Ishikawa (cell line): ENCODE measurements at regions not wholly inside any gene's neighbourhood (a gene's known extent, or its start where the extent isn't known, plus 50 kb on each side); places are given as distances from the start of the nearest gene placed in this dataset.

Experiments used
- NFIC ChIP-seq: IDR thresholded peaks from 2 replicates; pipeline ENCODE4 v1.6.1; 2012
- YY1 ChIP-seq: IDR thresholded peaks from 2 replicates; pipeline ENCODE4 v1.6.1; 2012; ENCODE audit warnings: low read depth

DNA sequence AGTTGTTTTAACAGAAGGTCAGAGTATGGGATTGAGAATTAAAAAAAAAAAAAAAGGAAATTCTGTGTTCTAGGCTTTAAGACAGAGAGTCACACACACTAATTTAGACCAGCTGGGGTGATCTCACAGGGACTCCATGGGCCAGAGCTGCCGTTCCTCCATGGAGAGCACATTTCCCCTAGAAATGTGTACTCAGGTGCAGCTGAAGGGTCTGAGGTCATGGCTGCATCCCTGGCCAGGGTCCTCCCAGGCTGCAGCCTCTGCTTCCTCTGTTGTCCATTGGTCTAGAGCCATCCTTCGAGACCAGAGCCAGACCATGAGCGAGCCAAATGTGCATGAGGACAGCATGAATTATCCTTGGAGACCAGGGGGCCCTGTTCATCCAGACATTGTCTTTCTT lies 190.1 kb upstream of the TNP1 start:
- TF ChIP-seq NFIC = no peak
- TF ChIP-seq YY1 = no peak
